OCI-LY7 (cell line): ENCODE measurements at regions not wholly inside any gene's neighbourhood (a gene's known extent, or its start where the extent isn't known, plus 50 kb on each side); places are given as distances from the start of the nearest gene placed in this dataset.

Source experiments
- BruUV-seq: library from RNA; stranded (reverse); fragments of 400-500 nt; replicated peaks from 2 replicates; lab custom pipeline; 2021; lab: Mats Ljungman, UMichigan
- CTCF ChIA-PET: fragments of 300-600 bp; sonication (Branson Sonifier 250); formaldehyde crosslinking; loops from one replicate; lab custom pipeline; 2022; ENCODE audit warnings: antibody characterized with exemption; ENCODE audit not compliant: unreplicated experiment; lab: Charles Lee
- POLR2A ChIA-PET: fragments of 300-600 bp; sonication (Branson Sonifier 250); formaldehyde crosslinking; loops from one replicate; lab custom pipeline; 2022; ENCODE audit warnings: antibody characterized with exemption; lab: Charles Lee
- DNase-seq: peaks from one replicate; pipeline ENCODE4 v3.0.0-alpha.2; 2015; ENCODE audit warnings: low spot score
- H2AFZ ChIP-seq: fragments of 200-600 bp; sonication (generic), shearing (Covaris generic); 2 replicates; pipeline ENCODE4 v1.6.1; 2014; ENCODE audit warnings: mild to moderate bottlenecking, antibody characterized with exemption, low read length, moderate library complexity
- H3K27ac ChIP-seq: fragments of 200-600 bp; sonication (generic); 2 replicates; pipeline ENCODE4 v1.5.1; 2014; ENCODE audit warnings: mixed run types, low read depth, mild to moderate bottlenecking, moderate library complexity, low read length, inconsistent platforms; ENCODE audit not compliant: poor library complexity, severe bottlenecking
- H3K36me3 ChIP-seq: fragments of 200-600 bp; sonication (generic); 2 replicates; pipeline ENCODE4 v1.6.1; 2014; ENCODE audit warnings: mild to moderate bottlenecking, antibody characterized with exemption, low read length, moderate library complexity, mixed read lengths; ENCODE audit not compliant: insufficient read depth
- H3K4me1 ChIP-seq: fragments of 200-600 bp; sonication (generic); 2 replicates; pipeline ENCODE4 v1.5.1; 2014; ENCODE audit warnings: mild to moderate bottlenecking, low read length; ENCODE audit not compliant: insufficient read depth, poor library complexity, severe bottlenecking
- H3K4me2 ChIP-seq: fragments of 200-600 bp; sonication (generic); 2 replicates; pipeline ENCODE4 v1.6.1; 2014; ENCODE audit warnings: mild to moderate bottlenecking, low read length
- H3K4me3 ChIP-seq: fragments of 200-600 bp; sonication (generic); 2 replicates; pipeline ENCODE4 v1.5.1; 2014; ENCODE audit warnings: mild to moderate bottlenecking, low read depth, low read length; ENCODE audit not compliant: poor library complexity, severe bottlenecking
- H3K79me2 ChIP-seq: fragments of 200-600 bp; sonication (generic); 2 replicates; pipeline ENCODE4 v1.6.1; 2016; ENCODE audit warnings: low read depth, mild to moderate bottlenecking, low read length, moderate library complexity, mixed read lengths; ENCODE audit not compliant: insufficient read depth
- H3K9me2 ChIP-seq: fragments of 200-600 bp; sonication (generic); 2 replicates; pipeline ENCODE4 v1.6.1; 2016; ENCODE audit warnings: mild to moderate bottlenecking, low read length, mixed read lengths; ENCODE audit not compliant: insufficient read depth
- H3K9me3 ChIP-seq: fragments of 200-600 bp; sonication (generic); 2 replicates; pipeline ENCODE4 v1.6.1; 2014; ENCODE audit warnings: mild to moderate bottlenecking, mixed run types, low read length, mixed read lengths
- H4K20me1 ChIP-seq: fragments of 200-600 bp; sonication (generic); 2 replicates; pipeline ENCODE4 v1.6.1; 2014; ENCODE audit warnings: mild to moderate bottlenecking, antibody characterized with exemption, low read length, moderate library complexity, mixed read lengths; ENCODE audit not compliant: insufficient read depth
- EZH2phosphoT487 ChIP-seq: fragments of 200-600 bp; sonication (generic); IDR thresholded peaks from 2 replicates; pipeline ENCODE4 v1.6.1; 2018; ENCODE audit warnings: low read depth, borderline replicate concordance, mild to moderate bottlenecking, mixed run types, antibody characterized with exemption, low read length, moderate library complexity, mixed read lengths
- intact Hi-C: fragments of 100-400 bp; cut with micrococcal nuclease; formaldehyde crosslinking; loops from one replicate; pipeline ENCODE4 v1.10.0; 2022; ENCODE audit not compliant: unreplicated experiment
- TF ChIP-seq, protein P1 (sequence below): fragments of 200-600 bp; sonication (generic); conservative IDR thresholded peaks from 2 replicates; pipeline ENCODE4 v1.5.1; 2014; ENCODE audit warnings: mild to moderate bottlenecking, antibody characterized with exemption, low read length, moderate library complexity, mixed read lengths

DNA sequence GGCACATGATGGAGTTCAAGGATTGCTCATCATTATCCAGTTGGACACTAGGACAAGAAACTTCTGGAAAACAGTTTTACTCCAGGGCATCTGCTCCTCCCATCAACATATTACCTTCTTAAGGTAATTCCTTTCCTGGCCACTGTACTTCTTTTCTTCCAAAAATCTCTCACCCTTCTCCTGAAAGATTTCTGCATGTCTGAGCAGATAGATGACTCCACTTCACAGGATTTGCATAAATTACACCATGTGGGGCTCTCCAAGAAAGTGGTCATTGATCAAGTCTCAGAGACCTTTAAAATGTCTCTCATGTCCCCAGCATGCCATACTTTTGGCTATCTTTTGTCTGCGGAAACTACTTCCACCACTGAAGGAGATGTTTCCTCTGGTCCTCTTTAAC, 103.2 kb upstream of the TNFAIP3 start:
- DNase-seq: no peak
- no peak overlapping the region for H3K27ac ChIP-seq
- no peaks in the 10 kb centered on the region for H3K79me2 ChIP-seq
- no peaks in the 10 kb centered on the region for H3K9me3 ChIP-seq
- intact Hi-C loops: no loop called here
- POLR2A ChIA-PET: interaction anchor here (1.0 kb wide), 1 partner anchor 9 kb away, joined by 4 read pairs; no protein-coding TSS in a partner anchor
- H3K4me3 ChIP-seq: no peak overlapping the region
- H2AFZ ChIP-seq: no peak overlapping the region
- H4K20me1 ChIP-seq: no peaks in the 10 kb centered on the region
- H3K9me2 ChIP-seq: no peaks in the 10 kb centered on the region
- no TSS peak for BruUV-seq
- no peak overlapping the region for H3K4me2 ChIP-seq
- H3K4me1 ChIP-seq: peaks cover 16% of the 10 kb centered on the region
- CTCF ChIA-PET: interaction anchor here (1.7 kb wide), 1 partner anchor 9 kb away, joined by 5 read pairs; no protein-coding TSS in a partner anchor
- H3K36me3 ChIP-seq: no peaks in the 10 kb centered on the region
- TF ChIP-seq, protein P1, sequence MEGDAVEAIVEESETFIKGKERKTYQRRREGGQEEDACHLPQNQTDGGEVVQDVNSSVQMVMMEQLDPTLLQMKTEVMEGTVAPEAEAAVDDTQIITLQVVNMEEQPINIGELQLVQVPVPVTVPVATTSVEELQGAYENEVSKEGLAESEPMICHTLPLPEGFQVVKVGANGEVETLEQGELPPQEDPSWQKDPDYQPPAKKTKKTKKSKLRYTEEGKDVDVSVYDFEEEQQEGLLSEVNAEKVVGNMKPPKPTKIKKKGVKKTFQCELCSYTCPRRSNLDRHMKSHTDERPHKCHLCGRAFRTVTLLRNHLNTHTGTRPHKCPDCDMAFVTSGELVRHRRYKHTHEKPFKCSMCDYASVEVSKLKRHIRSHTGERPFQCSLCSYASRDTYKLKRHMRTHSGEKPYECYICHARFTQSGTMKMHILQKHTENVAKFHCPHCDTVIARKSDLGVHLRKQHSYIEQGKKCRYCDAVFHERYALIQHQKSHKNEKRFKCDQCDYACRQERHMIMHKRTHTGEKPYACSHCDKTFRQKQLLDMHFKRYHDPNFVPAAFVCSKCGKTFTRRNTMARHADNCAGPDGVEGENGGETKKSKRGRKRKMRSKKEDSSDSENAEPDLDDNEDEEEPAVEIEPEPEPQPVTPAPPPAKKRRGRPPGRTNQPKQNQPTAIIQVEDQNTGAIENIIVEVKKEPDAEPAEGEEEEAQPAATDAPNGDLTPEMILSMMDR: no peak
- TF ChIP-seq EZH2phosphoT487: no peak

DNA sequence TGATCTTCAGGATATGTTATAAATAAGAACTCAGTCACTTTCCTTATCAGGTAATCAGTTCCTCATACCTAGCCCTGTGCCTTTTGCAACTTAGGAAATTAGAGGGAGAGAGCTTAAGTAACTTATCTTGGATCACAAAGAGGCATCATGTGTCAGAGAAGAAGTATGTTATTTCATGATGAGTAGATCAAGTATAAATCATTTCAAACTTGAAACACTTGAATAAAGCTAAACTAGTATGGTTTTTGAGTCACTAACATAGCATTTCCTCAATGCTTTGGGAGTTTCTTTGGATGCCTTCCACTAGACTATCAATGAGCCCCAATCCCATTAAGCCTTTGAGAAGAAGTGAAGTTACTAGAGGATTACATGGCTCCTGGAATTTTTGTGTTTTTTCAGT, 102.6 kb upstream of the TNFAIP3 start:
- Histone ChIP-seq H3K79me2 (no peaks in the 10 kb centered on the region), H2AFZ (no peak overlapping the region), H3K4me2 (no peak overlapping the region), H3K27ac (no peak overlapping the region), H3K4me1 (peaks cover 15% of the 10 kb centered on the region), H3K9me2 (no peaks in the 10 kb centered on the region), H4K20me1 (no peaks in the 10 kb centered on the region), H3K9me3 (no peaks in the 10 kb centered on the region), H3K36me3 (no peaks in the 10 kb centered on the region), H3K4me3 (no peak overlapping the region)
- ChIA-PET POLR2A (interaction anchor here (0.7 to 1.1 kb wide), 4 partner anchors 10 to 32 kb away, joined by 3 to 4 read pairs (median 4); no protein-coding TSS in a partner anchor), CTCF (interaction anchor here (1.7 kb wide), 1 partner anchor 9 kb away, joined by 5 read pairs; no protein-coding TSS in a partner anchor)
- BruUV-seq: no TSS peak
- no peak for TF ChIP-seq EZH2phosphoT487
- TF ChIP-seq, protein P1: no peak
- no peak for DNase-seq
- intact Hi-C loops: no loop called here

DNA sequence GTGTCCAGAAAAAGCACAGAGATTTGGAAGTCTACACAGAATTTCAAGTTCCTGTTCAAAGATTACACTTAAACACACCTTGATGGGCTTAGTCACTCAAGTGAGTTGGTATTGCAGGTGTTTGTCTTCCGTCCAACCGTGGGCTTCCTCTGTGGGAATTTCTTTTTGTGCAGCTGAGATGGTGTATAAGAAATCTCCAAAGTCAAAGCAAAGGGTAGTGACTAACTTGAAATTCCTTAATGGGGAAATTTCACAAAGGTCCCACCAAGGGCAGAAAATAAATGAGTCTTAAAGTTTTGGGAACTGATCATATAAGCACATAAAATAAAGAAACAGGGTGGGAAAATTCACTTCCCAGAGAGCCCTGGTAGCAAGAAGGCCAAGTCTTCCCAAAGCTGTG, 102.0 kb upstream of the TNFAIP3 start:
- H3K9me3 ChIP-seq: no peaks in the 10 kb centered on the region
- peaks cover 12% of the 10 kb centered on the region for H3K4me1 ChIP-seq
- intact Hi-C loops: loop anchor here (5.0 kb wide), 1 partner anchor 58 kb away; no protein-coding TSS in a partner anchor
- TF ChIP-seq EZH2phosphoT487: no peak
- TF ChIP-seq, protein P1: no peak
- H3K4me2 ChIP-seq: no peak overlapping the region
- H3K36me3 ChIP-seq: no peaks in the 10 kb centered on the region
- DNase-seq: no peak
- no peak overlapping the region for H3K4me3 ChIP-seq
- H3K27ac ChIP-seq: no peak overlapping the region
- CTCF ChIA-PET: interaction anchor here (1.7 kb wide), 1 partner anchor 10 kb away, joined by 5 read pairs; no protein-coding TSS in a partner anchor
- H2AFZ ChIP-seq: no peak overlapping the region
- no peaks in the 10 kb centered on the region for H3K9me2 ChIP-seq
- no TSS peak for BruUV-seq
- POLR2A ChIA-PET: interaction anchor here (0.7 to 1.5 kb wide), 7 partner anchors 8 to 91 kb away, joined by 3 to 6 read pairs (median 4); no protein-coding TSS in a partner anchor
- no peaks in the 10 kb centered on the region for H3K79me2 ChIP-seq
- H4K20me1 ChIP-seq: no peaks in the 10 kb centered on the region
